WTC11 (cell line): ENCODE measurements at regions not wholly inside any gene's neighbourhood (a gene's known extent, or its start where the extent isn't known, plus 50 kb on each side); places are given as distances from the start of the nearest gene placed in this dataset.

ENCODE experiments used
- ATAC-seq: fragments of 200-7000 bp; cut with Tn5 transposase; 2 replicates; pipeline ENCODE4 v1.10.0; 2021; ENCODE audit warnings: mild to moderate bottlenecking, moderate library complexity
- CTCF ChIA-PET: fragments of 300-600 bp; sonication (Branson Sonifier 250); formaldehyde crosslinking; loops from one replicate; lab custom pipeline; 2021; ENCODE audit warnings: antibody characterized with exemption; lab: Charles Lee
- POLR2A ChIA-PET: fragments of 350-600 bp; sonication (Branson Sonifier 250); formaldehyde crosslinking; loops from one replicate; lab custom pipeline; 2021; ENCODE audit warnings: antibody characterized with exemption; lab: Charles Lee
- DNase-seq: peaks from one replicate; pipeline ENCODE4 v3.0.0; 2021; ENCODE audit warnings: low spot score
- H3K27ac Mint-ChIP-seq: 2 replicates; pipeline ENCODE4 v1.8.0; 2021; ENCODE audit warnings: mixed read lengths
- H3K27me3 Mint-ChIP-seq: 2 replicates; pipeline ENCODE4 v1.8.0; 2021; ENCODE audit warnings: low read depth, mild to moderate bottlenecking, moderate library complexity, mixed read lengths
- H3K36me3 Mint-ChIP-seq: 2 replicates; pipeline ENCODE4 v1.8.0; 2021; ENCODE audit warnings: mixed read lengths
- H3K4me1 Mint-ChIP-seq: 2 replicates; pipeline ENCODE4 v1.8.0; 2022; ENCODE audit warnings: mixed read lengths
- H3K4me3 Mint-ChIP-seq: 2 replicates; pipeline ENCODE4 v1.8.0; 2021; ENCODE audit warnings: mild to moderate bottlenecking, moderate library complexity, mixed read lengths
- H3K9me3 Mint-ChIP-seq: 2 replicates; pipeline ENCODE4 v1.8.0; 2021; ENCODE audit warnings: mixed read lengths
- AR ChIP-seq: fragments of 250-450 bp; sonication (Bioruptor Pico); IDR thresholded peaks from 2 replicates; pipeline ENCODE4 v1.9.0; 2021; ENCODE audit warnings: mild to moderate bottlenecking
- ATF1 ChIP-seq: sonication (generic); formaldehyde crosslinking; IDR thresholded peaks from 2 replicates; pipeline ENCODE4 v1.8.1; 2023; ENCODE audit warnings: mild to moderate bottlenecking, moderate library complexity, missing genetic modification reagents
- ATF2 ChIP-seq: sonication (generic); formaldehyde crosslinking; IDR thresholded peaks from 2 replicates; pipeline ENCODE4 v1.8.1; 2022; ENCODE audit warnings: low read depth, missing genetic modification reagents, borderline replicate concordance
- ATF3 ChIP-seq: sonication (generic); formaldehyde crosslinking; conservative IDR thresholded peaks from 2 replicates; pipeline ENCODE4 v1.8.1; 2022; ENCODE audit warnings: mild to moderate bottlenecking, missing genetic modification reagents
- CREB1 ChIP-seq: sonication (generic); formaldehyde crosslinking; IDR thresholded peaks from 2 replicates; pipeline ENCODE4 v1.8.0; 2023; ENCODE audit warnings: mild to moderate bottlenecking, missing genetic modification reagents
- CTCF ChIP-seq: fragments of 200-600 bp; IDR thresholded peaks from 2 replicates; pipeline ENCODE4 v1.8.0; 2022; ENCODE audit warnings: antibody characterized with exemption
- E2F1 ChIP-seq: sonication (generic); formaldehyde crosslinking; IDR thresholded peaks from 2 replicates; pipeline ENCODE4 v1.8.0; 2022; ENCODE audit warnings: mild to moderate bottlenecking, missing genetic modification reagents
- FOXP1 ChIP-seq: sonication (generic); formaldehyde crosslinking; IDR thresholded peaks from 2 replicates; pipeline ENCODE4 v1.8.0; 2022; ENCODE audit warnings: missing genetic modification reagents, mild to moderate bottlenecking, moderate library complexity, borderline replicate concordance
- GTF2I ChIP-seq: fragments of 250-450 bp; sonication (Bioruptor Pico); conservative IDR thresholded peaks from 2 replicates; pipeline ENCODE4 v1.4.0; 2021; ENCODE audit warnings: mild to moderate bottlenecking
- HMGXB4 ChIP-seq: sonication (generic); formaldehyde crosslinking; IDR thresholded peaks from 2 replicates; pipeline ENCODE4 v1.8.1; 2023; ENCODE audit warnings: mild to moderate bottlenecking, moderate library complexity, missing genetic modification reagents
- IRF1 ChIP-seq: sonication (generic); formaldehyde crosslinking; IDR thresholded peaks from 2 replicates; pipeline ENCODE4 v1.8.0; 2023; ENCODE audit warnings: missing genetic modification reagents
- IRF2 ChIP-seq: sonication (generic); formaldehyde crosslinking; IDR thresholded peaks from 2 replicates; pipeline ENCODE4 v1.8.0; 2022; ENCODE audit warnings: low read depth, missing genetic modification reagents, borderline replicate concordance
- JUN ChIP-seq: sonication (generic); formaldehyde crosslinking; IDR thresholded peaks from 2 replicates; pipeline ENCODE4 v1.8.0; 2023; ENCODE audit warnings: mild to moderate bottlenecking, missing genetic modification reagents
- NR1H2 ChIP-seq: sonication (generic); formaldehyde crosslinking; IDR thresholded peaks from 2 replicates; pipeline ENCODE4 v1.9.0; 2021; ENCODE audit warnings: mild to moderate bottlenecking, moderate library complexity, missing genetic modification reagents
- OVOL2 ChIP-seq: fragments of 250-450 bp; sonication (Bioruptor Pico); IDR thresholded peaks from 2 replicates; pipeline ENCODE4 v1.9.0; 2021; ENCODE audit warnings: mild to moderate bottlenecking, borderline replicate concordance
- RORB ChIP-seq: fragments of 250-450 bp; sonication (Bioruptor Pico); IDR thresholded peaks from 2 replicates; pipeline ENCODE4 v1.9.0; 2021; ENCODE audit warnings: mild to moderate bottlenecking
- SMAD3 ChIP-seq: sonication (generic); formaldehyde crosslinking; IDR thresholded peaks from 2 replicates; pipeline ENCODE4 v1.8.0; 2022; ENCODE audit warnings: missing genetic modification reagents, mild to moderate bottlenecking, borderline replicate concordance
- TEAD4 ChIP-seq: sonication (generic); formaldehyde crosslinking; IDR thresholded peaks from 2 replicates; pipeline ENCODE4 v1.8.0; 2022; ENCODE audit warnings: mild to moderate bottlenecking, missing genetic modification reagents
- ZBTB43 ChIP-seq: sonication (generic); formaldehyde crosslinking; IDR thresholded peaks from 2 replicates; pipeline ENCODE4 v1.8.1; 2023; ENCODE audit warnings: mild to moderate bottlenecking, missing genetic modification reagents
- ZNF138 ChIP-seq: sonication (generic); formaldehyde crosslinking; conservative IDR thresholded peaks from 2 replicates; pipeline ENCODE4 v1.8.1; 2022; ENCODE audit warnings: mild to moderate bottlenecking, moderate library complexity, missing genetic modification reagents
- ZNF219 ChIP-seq: sonication (generic); formaldehyde crosslinking; IDR thresholded peaks from 2 replicates; pipeline ENCODE4 v1.8.0; 2023; ENCODE audit warnings: missing genetic modification reagents, mild to moderate bottlenecking, borderline replicate concordance
- ZNF281 ChIP-seq: sonication (generic); formaldehyde crosslinking; IDR thresholded peaks from 2 replicates; pipeline ENCODE4 v1.8.0; 2023; ENCODE audit warnings: mild to moderate bottlenecking, missing genetic modification reagents
- ZNF317 ChIP-seq: sonication (generic); formaldehyde crosslinking; IDR thresholded peaks from 2 replicates; pipeline ENCODE4 v1.8.1; 2023; ENCODE audit warnings: low read depth, mild to moderate bottlenecking, moderate library complexity, missing genetic modification reagents, borderline replicate concordance
- ZNF671 ChIP-seq: fragments of 250-450 bp; sonication (Bioruptor Pico); IDR thresholded peaks from 2 replicates; pipeline ENCODE4 v1.8.0; 2021; ENCODE audit warnings: mild to moderate bottlenecking

GRCh38 chr1:34404804-34405203, 228.1 kb downstream of the C1orf94 start (continued):
- TF ChIP-seq ZNF281, result no peak
- no peak for TF ChIP-seq E2F1 (CRISPR knock-in tag)
- TF ChIP-seq IRF2, result no peak
- TF ChIP-seq ZNF138, result no peak
- no peak for TF ChIP-seq SMAD3
- no peak for TF ChIP-seq RORB (CRISPR knock-in tag)
- TF ChIP-seq ZNF671 (CRISPR knock-in tag), result no peak
- TF ChIP-seq CTCF, result no peak
- TF ChIP-seq ATF1 (CRISPR knock-in tag), result no peak
- no peak for TF ChIP-seq IRF1
- no peak for TF ChIP-seq NR1H2
- TF ChIP-seq ZNF317, result no peak
- no peak for TF ChIP-seq AR (CRISPR knock-in tag)

- Mint-ChIP-seq H3K27me3 (peaks cover 26% of the 10 kb centered on the region), H3K4me3 (no peak overlapping the region), H3K9me3 (peaks cover 19% of the 10 kb centered on the region), H3K4me1 (peaks cover 6% of the 10 kb centered on the region; the same call in 1 of the 2 replicates), H3K27ac (no peak overlapping the region), H3K36me3 (no peaks in the 10 kb centered on the region)
- DNase-seq (no peak), ATAC-seq (no peak)
- ChIA-PET CTCF (no interaction called here), POLR2A (no interaction called here)
- TF ChIP-seq ATF2 (CRISPR knock-in tag), result no peak
- TF ChIP-seq ATF3 (CRISPR knock-in tag), result no peak
- TF ChIP-seq ZBTB43 (CRISPR knock-in tag), result no peak
- TF ChIP-seq CREB1 (CRISPR knock-in tag), result no peak
- TF ChIP-seq GTF2I, result no peak
- no peak for TF ChIP-seq TEAD4 (CRISPR knock-in tag)
- no peak for TF ChIP-seq JUN (CRISPR knock-in tag)
- no peak for TF ChIP-seq HMGXB4 (CRISPR knock-in tag)
- TF ChIP-seq FOXP1 (CRISPR knock-in tag), result no peak
- no peak for TF ChIP-seq ZNF219 (CRISPR knock-in tag)
- TF ChIP-seq OVOL2 (CRISPR knock-in tag), result no peak
Measured at GRCh38 chr1:34405266-34405959, 228.7 kb downstream of the C1orf94 start.
